GM23338 (cell line): ENCODE measurements at regions not wholly inside any gene's neighbourhood (a gene's known extent, or its start where the extent isn't known, plus 50 kb on each side); places are given as distances from the start of the nearest gene placed in this dataset.

Source experiments
- CREB1 ChIP-seq: fragments of 250-450 bp; sonication (Bioruptor Pico); IDR thresholded peaks from 2 replicates; pipeline ENCODE4 v1.5.0; 2020; ENCODE audit warnings: low read depth, mild to moderate bottlenecking, moderate library complexity
- CTCF ChIP-seq, 2 experiments: fragments of 200-600 bp in 1 of 2; sonication (generic) in 1 of 2; conservative IDR thresholded peaks; 2 replicates each; pipeline versions ENCODE4 v1.5.1 to v1.6.1; 2016 to 2017; ENCODE audit warnings: antibody characterized with exemption in 2 of 2, low read depth in 2 of 2, mild to moderate bottlenecking in 2 of 2, moderate library complexity in 1 of 2
- ETS1 ChIP-seq: IDR thresholded peaks from 2 replicates; pipeline ENCODE4 v1.6.1; 2016; ENCODE audit warnings: antibody characterized with exemption
- EZH2 ChIP-seq: fragments of 200-600 bp; sonication (generic); IDR thresholded peaks from one replicate; pipeline ENCODE4 v1.8.0; 2017; ENCODE audit warnings: antibody characterized with exemption, mild to moderate bottlenecking, low read depth; ENCODE audit not compliant: unreplicated experiment
- EZH2phosphoT487 ChIP-seq: fragments of 200-600 bp; sonication (generic); IDR thresholded peaks from one replicate; pipeline ENCODE4 v1.8.1; 2018; ENCODE audit warnings: antibody characterized with exemption; ENCODE audit not compliant: unreplicated experiment
- JUNB ChIP-seq: IDR thresholded peaks from one replicate; pipeline ENCODE4 v1.6.1; 2016; ENCODE audit warnings: antibody characterized with exemption; ENCODE audit not compliant: unreplicated experiment
- NANOG ChIP-seq: IDR thresholded peaks from 2 replicates; pipeline ENCODE4 v1.6.1; 2016; ENCODE audit warnings: antibody characterized with exemption, borderline replicate concordance
- POLR2AphosphoS5 ChIP-seq: IDR thresholded peaks from 2 replicates; pipeline ENCODE4 v1.6.1; 2016; ENCODE audit warnings: antibody characterized with exemption, low read depth
- REST ChIP-seq: IDR thresholded peaks from one replicate; pipeline ENCODE4 v1.6.1; 2018; ENCODE audit warnings: antibody characterized with exemption; ENCODE audit not compliant: unreplicated experiment
- STAT1 ChIP-seq: IDR thresholded peaks from one replicate; pipeline ENCODE4 v1.6.1; 2016; ENCODE audit warnings: antibody characterized with exemption; ENCODE audit not compliant: unreplicated experiment
- ZNF114 ChIP-seq: fragments of 250-450 bp; sonication (Bioruptor Pico); IDR thresholded peaks from 2 replicates; pipeline ENCODE4 v1.5.0; 2020; ENCODE audit warnings: mild to moderate bottlenecking, moderate library complexity
- ZNF331 ChIP-seq: fragments of 250-450 bp; sonication (Bioruptor Pico); IDR thresholded peaks from 2 replicates; pipeline ENCODE4 v1.5.0; 2020; ENCODE audit warnings: low read depth, mild to moderate bottlenecking, moderate library complexity
- ZNF462 ChIP-seq: fragments of 250-450 bp; sonication (Bioruptor Pico); IDR thresholded peaks from 2 replicates; pipeline ENCODE4 v1.5.0; 2020; ENCODE audit warnings: mild to moderate bottlenecking, moderate library complexity

GRCh38 chr4:148923881-148924280 lies 481.7 kb upstream of the NR3C2 start:
- TF ChIP-seq CTCF (conservative IDR thresholded peaks at IDR 0.05; ENCODE audit: low read depth in 2 of 2) (no peak), POLR2AphosphoS5 (no peak), EZH2 (no peak), ZNF114 (CRISPR knock-in tag) (no peak), EZH2phosphoT487 (no peak), REST (no peak), JUNB (no peak), STAT1 (no peak), CREB1 (no peak), NANOG (no peak), ETS1 (no peak), ZNF331 (CRISPR knock-in tag) (no peak), ZNF462 (no peak)
